WERI-Rb-1 (cell line): ENCODE measurements at regions not wholly inside any gene's neighbourhood (a gene's known extent, or its start where the extent isn't known, plus 50 kb on each side); places are given as distances from the start of the nearest gene placed in this dataset.
A peak's percentile ranks its signal among the peaks of the same experiment; 100 is the strongest.

Source experiments
- DNase-seq: peaks from one replicate; pipeline ENCODE4 v3.0.0-alpha.2; 2020
- H3K27ac ChIP-seq: fragments of 250-450 bp; sonication (Bioruptor Pico); 2 replicates; pipeline ENCODE4 v1.5.1; 2020; ENCODE audit warnings: mild to moderate bottlenecking, moderate library complexity
- H3K27me3 ChIP-seq: fragments of 250-450 bp; sonication (Bioruptor Pico); 2 replicates; pipeline ENCODE4 v1.5.1; 2021; ENCODE audit warnings: mild to moderate bottlenecking, low read depth, moderate library complexity; ENCODE audit not compliant: insufficient read depth, severe bottlenecking
- H3K36me3 ChIP-seq: fragments of 250-450 bp; sonication (Bioruptor Pico); 2 replicates; pipeline ENCODE4 v1.5.1; 2020; ENCODE audit warnings: mild to moderate bottlenecking, moderate library complexity
- H3K4me3 ChIP-seq: 2 replicates; pipeline ENCODE4 v1.5.1; 2011; ENCODE audit warnings: low read depth, mild to moderate bottlenecking, control low read depth, low read length
- H3K9me3 ChIP-seq: fragments of 250-450 bp; sonication (Bioruptor Pico); 2 replicates; pipeline ENCODE4 v1.5.1; 2021; ENCODE audit warnings: mild to moderate bottlenecking, moderate library complexity; ENCODE audit not compliant: severe bottlenecking
- TF ChIP-seq, protein P1 (sequence below): IDR thresholded peaks from 2 replicates; pipeline ENCODE4 v1.5.1; 2011; ENCODE audit warnings: low read depth, mild to moderate bottlenecking, control low read depth, inconsistent platforms, low read length

DNA sequence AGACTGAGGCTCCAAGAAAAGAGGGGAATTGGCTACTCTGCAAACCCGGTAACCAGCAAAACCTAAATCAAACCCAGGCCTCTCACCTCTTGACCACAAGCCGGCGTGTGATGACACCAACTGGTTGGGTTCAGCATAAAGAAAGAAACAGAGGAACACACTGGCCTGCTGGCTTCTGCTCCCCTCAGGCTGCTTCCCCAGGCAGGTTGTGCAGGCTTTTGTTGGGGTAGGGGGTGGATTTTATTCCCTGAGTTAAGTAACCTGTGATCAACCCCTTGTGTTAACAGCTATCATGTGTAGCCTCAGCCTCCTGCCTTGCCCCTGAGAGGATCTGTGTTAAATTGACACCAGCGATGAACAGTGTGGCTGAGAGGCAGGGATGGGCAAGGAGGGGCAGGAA, 111.6 kb upstream of the ZBTB40 start:
- Histone ChIP-seq H3K4me3 (no peak overlapping the region), H3K36me3 (no peaks in the 10 kb centered on the region), H3K9me3 (peaks cover 2% of the 10 kb centered on the region), H3K27ac (no peak overlapping the region), H3K27me3 (no peaks in the 10 kb centered on the region)
- TF ChIP-seq, protein P1, sequence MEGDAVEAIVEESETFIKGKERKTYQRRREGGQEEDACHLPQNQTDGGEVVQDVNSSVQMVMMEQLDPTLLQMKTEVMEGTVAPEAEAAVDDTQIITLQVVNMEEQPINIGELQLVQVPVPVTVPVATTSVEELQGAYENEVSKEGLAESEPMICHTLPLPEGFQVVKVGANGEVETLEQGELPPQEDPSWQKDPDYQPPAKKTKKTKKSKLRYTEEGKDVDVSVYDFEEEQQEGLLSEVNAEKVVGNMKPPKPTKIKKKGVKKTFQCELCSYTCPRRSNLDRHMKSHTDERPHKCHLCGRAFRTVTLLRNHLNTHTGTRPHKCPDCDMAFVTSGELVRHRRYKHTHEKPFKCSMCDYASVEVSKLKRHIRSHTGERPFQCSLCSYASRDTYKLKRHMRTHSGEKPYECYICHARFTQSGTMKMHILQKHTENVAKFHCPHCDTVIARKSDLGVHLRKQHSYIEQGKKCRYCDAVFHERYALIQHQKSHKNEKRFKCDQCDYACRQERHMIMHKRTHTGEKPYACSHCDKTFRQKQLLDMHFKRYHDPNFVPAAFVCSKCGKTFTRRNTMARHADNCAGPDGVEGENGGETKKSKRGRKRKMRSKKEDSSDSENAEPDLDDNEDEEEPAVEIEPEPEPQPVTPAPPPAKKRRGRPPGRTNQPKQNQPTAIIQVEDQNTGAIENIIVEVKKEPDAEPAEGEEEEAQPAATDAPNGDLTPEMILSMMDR, result no peak
- DNase-seq, result no peak

DNA sequence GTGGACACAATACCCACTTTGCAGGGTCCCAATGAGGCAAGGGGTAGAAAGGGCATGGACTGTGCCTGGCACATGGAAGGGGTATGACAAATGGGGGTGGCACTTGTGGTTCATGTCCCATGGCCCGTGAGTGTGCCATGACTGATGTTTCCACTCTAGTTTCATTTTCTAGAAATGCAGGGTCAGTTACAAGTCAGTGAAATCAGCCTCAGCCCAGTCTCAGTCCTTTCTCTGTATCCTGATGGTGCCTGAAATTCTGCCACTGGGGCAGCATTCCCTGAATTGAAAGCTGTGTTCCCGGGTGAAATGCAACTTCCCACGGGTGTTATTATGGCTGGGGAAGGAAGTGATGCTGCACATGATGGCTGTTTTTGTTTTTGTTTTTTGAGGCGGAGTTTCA, 110.8 kb upstream of the ZBTB40 start:
- Histone ChIP-seq H3K4me3 (no peak overlapping the region), H3K36me3 (no peaks in the 10 kb centered on the region), H3K27me3 (no peaks in the 10 kb centered on the region), H3K27ac (no peak overlapping the region), H3K9me3 (peaks cover 2% of the 10 kb centered on the region)
- TF ChIP-seq, protein P1, result no peak
- no peak for DNase-seq

DNA sequence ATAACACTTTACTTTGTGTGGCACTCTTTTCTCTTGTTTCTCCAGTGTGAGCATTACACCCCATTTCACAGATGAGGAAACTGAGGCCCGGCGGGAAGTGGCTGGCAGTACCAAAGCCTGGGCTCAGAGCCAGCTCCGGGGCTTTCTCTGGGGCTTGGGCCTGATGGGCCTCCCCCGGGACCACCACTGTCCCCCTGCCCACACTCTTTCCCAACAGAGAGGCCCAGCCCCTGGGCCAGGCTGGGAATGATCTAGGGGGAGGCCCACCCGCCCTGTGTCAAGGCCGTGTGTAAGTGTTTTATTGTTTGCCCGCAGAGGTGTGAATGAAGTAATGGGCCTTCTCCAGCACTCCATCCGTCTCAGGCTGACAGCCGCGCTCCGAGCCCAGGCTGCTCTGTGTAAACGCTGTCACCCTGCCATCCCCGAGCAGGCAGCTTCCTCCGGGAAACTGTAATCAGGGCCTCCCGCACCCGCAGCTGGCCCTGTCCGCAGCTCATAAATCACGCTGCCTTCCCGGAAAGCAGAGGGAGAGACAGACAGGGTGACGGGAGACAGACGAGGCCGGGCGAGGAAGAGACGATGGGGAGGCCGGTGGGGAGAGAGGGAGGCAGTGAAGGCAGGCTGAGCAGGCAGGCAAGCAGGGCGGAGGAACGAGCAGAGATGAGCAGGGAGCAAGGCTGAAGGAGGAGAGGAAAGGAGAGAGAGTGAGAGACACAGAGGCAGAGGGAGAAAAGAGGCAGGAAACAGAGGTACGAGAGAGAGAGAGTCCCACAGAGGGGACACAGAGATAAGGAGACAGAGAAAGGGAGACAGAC, 109.7 kb upstream of the ZBTB40 start:
- TF ChIP-seq, protein P1, result no peak
- no peaks in the 10 kb centered on the region for H3K36me3 ChIP-seq
- peak; percentile 57 for DNase-seq
- peaks cover 2% of the 10 kb centered on the region for H3K9me3 ChIP-seq
- no peaks in the 10 kb centered on the region for H3K27me3 ChIP-seq
- peak overlapping the region; percentile 16 for H3K4me3 ChIP-seq
- no peak overlapping the region for H3K27ac ChIP-seq

DNA sequence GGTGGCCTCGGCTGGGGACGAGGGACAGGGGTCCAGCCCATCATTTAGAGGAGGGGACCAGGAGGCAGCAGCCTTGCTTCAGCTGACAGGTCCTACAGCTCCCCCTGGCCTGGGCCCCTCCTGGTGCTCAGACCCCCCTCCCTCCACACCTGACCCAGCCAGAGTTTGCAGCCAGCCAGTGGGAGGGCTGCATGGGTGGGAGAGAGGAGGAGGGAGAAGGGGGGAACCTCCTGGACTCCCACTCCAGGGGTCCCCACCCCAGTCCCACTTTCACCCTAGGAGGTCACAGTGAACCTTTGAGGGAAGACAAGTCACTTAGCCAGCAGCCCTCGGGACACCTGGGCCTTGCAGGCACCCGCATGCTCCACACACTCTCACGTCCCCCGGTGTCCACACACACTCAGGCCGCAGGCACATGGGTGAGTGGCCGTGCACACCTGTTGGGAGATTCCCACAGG, 108.9 kb upstream of the ZBTB40 start:
- Histone ChIP-seq H3K9me3 (peaks cover 2% of the 10 kb centered on the region), H3K27ac (no peak overlapping the region), H3K27me3 (no peaks in the 10 kb centered on the region), H3K36me3 (no peaks in the 10 kb centered on the region), H3K4me3 (no peak overlapping the region)
- TF ChIP-seq, protein P1, result no peak
- no peak for DNase-seq

DNA sequence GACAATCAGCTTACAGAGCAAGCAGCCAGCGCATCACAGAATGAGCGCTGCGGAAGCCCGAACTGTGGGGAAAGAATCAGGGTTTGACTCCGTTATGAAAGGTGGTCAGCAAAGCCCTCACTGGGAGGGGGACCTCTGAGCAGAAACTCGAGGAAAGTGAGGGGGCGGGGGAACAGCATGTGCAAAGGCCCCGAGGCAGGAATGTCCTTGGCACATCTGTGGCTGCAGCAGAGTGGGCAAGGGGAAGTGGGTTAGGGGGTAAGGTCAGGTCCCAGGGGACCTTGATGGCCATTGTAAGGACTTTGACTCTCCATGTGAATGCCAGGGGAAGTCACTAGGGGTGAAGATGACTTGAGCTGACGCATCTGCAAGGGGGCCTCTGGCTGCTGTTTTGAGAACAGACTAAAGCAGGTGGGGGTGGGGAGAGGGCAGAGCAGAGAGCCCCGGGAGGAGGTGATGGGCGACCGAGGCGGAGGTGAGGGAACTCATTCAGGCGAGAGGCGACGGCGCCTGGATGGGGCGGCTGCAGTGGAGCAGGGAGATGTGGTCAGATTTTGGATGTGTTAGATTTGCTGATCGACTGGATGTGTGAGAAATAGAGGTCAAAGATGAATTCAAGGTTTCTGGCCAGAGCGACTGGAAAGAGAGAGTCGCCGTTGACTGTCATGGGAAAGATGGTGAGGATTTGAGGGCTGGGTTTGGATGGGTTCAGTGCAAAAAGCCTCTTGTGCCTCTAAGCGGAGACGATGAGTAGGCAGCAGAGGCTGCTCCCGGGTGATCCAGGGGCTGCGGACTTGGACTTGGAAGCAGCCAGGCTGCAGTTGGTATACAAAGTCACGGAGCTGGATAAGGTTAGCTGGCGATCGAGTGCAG, 108.0 kb upstream of the ZBTB40 start:
- no peak for DNase-seq
- Histone ChIP-seq H3K9me3 (no peaks in the 10 kb centered on the region), H3K4me3 (no peak overlapping the region), H3K36me3 (no peaks in the 10 kb centered on the region), H3K27ac (no peak overlapping the region), H3K27me3 (no peaks in the 10 kb centered on the region)
- TF ChIP-seq, protein P1, result no peak
